GM12878 (cell line): ENCODE measurements at regions not wholly inside any gene's neighbourhood (a gene's known extent, or its start where the extent isn't known, plus 50 kb on each side); places are given as distances from the start of the nearest gene placed in this dataset.

ENCODE experiments used
- ATAC-seq: fragments of 200-7000 bp; cut with Tn5 transposase; 3 replicates; pipeline ENCODE4 v1.9.1; 2020; ENCODE audit warnings: mild to moderate bottlenecking, moderate library complexity
- BruUV-seq: library from RNA; stranded (reverse); fragments of 400-500 nt; replicated peaks from 2 replicates; lab custom pipeline; 2021; lab: Mats Ljungman, UMichigan
- CTCF ChIA-PET: fragments of 300-600 bp; sonication (Branson Sonifier 250); formaldehyde crosslinking; extraction: SDS; loops from one replicate; lab custom pipeline; 2021; ENCODE audit warnings: inconsistent platforms; lab: Yijun Ruan, JAX
- POLR2A ChIA-PET: fragments of 350-600 bp; formaldehyde crosslinking; extraction: SDS; loops from one replicate; lab custom pipeline; 2021; ENCODE audit warnings: inconsistent platforms; lab: Charles Lee
- RAD21 ChIA-PET: fragments of 300-600 bp; sonication (Branson Sonifier 250); formaldehyde crosslinking; loops from one replicate; lab custom pipeline; 2023; ENCODE audit warnings: antibody characterized with exemption; ENCODE audit not compliant: unreplicated experiment; lab: Charles Lee
- SMC1A ChIA-PET: fragments of 300-600 bp; sonication (Branson Sonifier 250); formaldehyde crosslinking; loops from one replicate; lab custom pipeline; 2023; ENCODE audit not compliant: unreplicated experiment, uncharacterized antibody; lab: Charles Lee
- DNase-seq: peaks from one replicate; pipeline ENCODE4 v3.0.0-alpha.2; 2011; ENCODE audit warnings: low read depth, low spot score
- FAIRE-seq: peaks from 3 replicates; lab custom pipeline; 2011; peaks lifted over from hg19 to GRCh38; lab: Jason Lieb, UNC
- H2AFZ ChIP-seq: 2 replicates; pipeline ENCODE4 v1.6.0; 2011; ENCODE audit warnings: low read depth, low read length, control low read depth; ENCODE audit not compliant: control insufficient read depth
- H3K27ac ChIP-seq: 2 replicates; pipeline ENCODE4 v1.5.1; 2011; ENCODE audit warnings: control low read depth; ENCODE audit not compliant: control insufficient read depth, insufficient read depth
- H3K27me3 ChIP-seq, 2 experiments: replicated peaks in 1 of 2; 2 replicates each; pipeline versions ENCODE4 v1.6.0 to v1.6.1; 2011; ENCODE audit warnings: low read length in 1 of 2; ENCODE audit not compliant: control insufficient read depth in 2 of 2, insufficient read depth in 2 of 2
- H3K36me3 ChIP-seq, 2 experiments: 2 replicates each; pipeline ENCODE4 v1.5.1; 2011; ENCODE audit warnings: low read length in 1 of 2; ENCODE audit not compliant: control insufficient read depth in 2 of 2, insufficient read depth in 2 of 2
- H3K4me1 ChIP-seq: 2 replicates; pipeline ENCODE4 v1.6.1; 2011; ENCODE audit warnings: mild to moderate bottlenecking, low read length, moderate library complexity, mixed read lengths; ENCODE audit not compliant: control insufficient read depth, insufficient read depth
- H3K4me2 ChIP-seq: 2 replicates; pipeline ENCODE4 v1.6.0; 2011; ENCODE audit warnings: control low read depth; ENCODE audit not compliant: control insufficient read depth, insufficient read depth
- H3K4me3 ChIP-seq: fragments of 200-600 bp; sonication (generic); 2 replicates; pipeline ENCODE4 v1.5.1; 2016
- H3K79me2 ChIP-seq: 2 replicates; pipeline ENCODE4 v1.6.0; 2011; ENCODE audit warnings: low read length; ENCODE audit not compliant: control insufficient read depth, insufficient read depth
- H3K9ac ChIP-seq: 2 replicates; pipeline ENCODE4 v1.8.0; 2011; ENCODE audit warnings: low read length, control low read depth, mixed read lengths; ENCODE audit not compliant: control insufficient read depth, insufficient read depth
- H3K9me3 ChIP-seq: replicated peaks from 3 replicates; pipeline ENCODE4 v1.5.1; 2011; ENCODE audit warnings: mild to moderate bottlenecking, low read length; ENCODE audit not compliant: control insufficient read depth, insufficient read depth
- H4K20me1 ChIP-seq: 2 replicates; pipeline ENCODE4 v1.6.0; 2011; ENCODE audit not compliant: control insufficient read depth, insufficient read depth
- ATF7 ChIP-seq: fragments of 450-650 bp; IDR thresholded peaks from 2 replicates; pipeline ENCODE4 v1.6.1; 2016; ENCODE audit warnings: low read depth, mild to moderate bottlenecking
- CHD2 ChIP-seq: IDR thresholded peaks from 2 replicates; pipeline ENCODE4 v1.6.1; 2011; ENCODE audit warnings: low read depth, low read length, improper control_type of control experiment, borderline replicate concordance
- E4F1 ChIP-seq: fragments of 450-650 bp; IDR thresholded peaks from 2 replicates; pipeline ENCODE4 v1.6.1; 2018; ENCODE audit warnings: borderline replicate concordance, mild to moderate bottlenecking; ENCODE audit not compliant: partially characterized antibody
- GABPA ChIP-seq: IDR thresholded peaks from 2 replicates; pipeline ENCODE4 v1.6.1; 2014; ENCODE audit warnings: antibody characterized with exemption, low read depth, mild to moderate bottlenecking, inconsistent platforms
- GATAD2B ChIP-seq: fragments of 450-650 bp; conservative IDR thresholded peaks from 2 replicates; pipeline ENCODE4 v1.6.1; 2017; ENCODE audit warnings: low read depth, mild to moderate bottlenecking, moderate library complexity
- PBX3 ChIP-seq: IDR thresholded peaks from 2 replicates; pipeline ENCODE4 v1.6.1; 2011; ENCODE audit warnings: mild to moderate bottlenecking, low read depth, low read length, moderate library complexity; ENCODE audit not compliant: insufficient replicate concordance
- TCF7 ChIP-seq: IDR thresholded peaks from 2 replicates; pipeline ENCODE4 v1.6.1; 2014; ENCODE audit warnings: antibody characterized with exemption, borderline replicate concordance
- ZBTB4 ChIP-seq: fragments of 450-650 bp; formaldehyde crosslinking; IDR thresholded peaks from 2 replicates; pipeline ENCODE4 v1.4.0; 2022; ENCODE audit warnings: mild to moderate bottlenecking, moderate library complexity
- WGBS: methylation state at CpG from one replicate; pipeline ENCODE4 v1.1.6; 2016; ENCODE audit warnings: low lambda C conversion rate; ENCODE audit not compliant: insufficient replicate concordance, insufficient coverage; ENCODE audit errors: missing lambda C conversion rate; 5-methylcytosine and 5-hydroxymethylcytosine counted together
- in situ Hi-C: fragments of 300-500 bp; cut with MboI; formaldehyde crosslinking; loops from 9 replicates; pipeline ENCODE4 v1.14.3; 2018; ENCODE audit warnings: mixed read lengths
- intact Hi-C: fragments of 100-400 bp; cut with micrococcal nuclease; formaldehyde crosslinking; loops from one replicate; pipeline ENCODE4 v1.14.2; 2022; ENCODE audit not compliant: unreplicated experiment

GRCh38 chr3:176009256-176009655 lies 1150.1 kb downstream of the NAALADL2 start:
- Histone ChIP-seq H3K27ac (no peak overlapping the region), H3K4me2 (no peak overlapping the region), H3K9ac (no peak overlapping the region), H3K36me3 (no peaks in the 10 kb centered on the region), H3K4me3 (no peak overlapping the region), H3K79me2 (no peaks in the 10 kb centered on the region), H3K4me1 (no peaks in the 10 kb centered on the region), H2AFZ (no peak overlapping the region), H4K20me1 (no peaks in the 10 kb centered on the region), H3K9me3 (no peaks in the 10 kb centered on the region), H3K27me3 (no peaks in the 10 kb centered on the region)
- ChIA-PET SMC1A (interaction anchor here (1.7 kb wide), 1 partner anchor 19 kb away, joined by 3 read pairs; no protein-coding TSS in a partner anchor), RAD21 (no interaction called here), POLR2A (no interaction called here), CTCF (no interaction called here)
- no TSS peak for BruUV-seq
- intact Hi-C loops = no loop called here
- FAIRE-seq (no peak), DNase-seq (no peak), ATAC-seq (no peak)
- in situ Hi-C loops = no loop called here
- TF ChIP-seq GATAD2B = no peak
- WGBS = 0% methylated on average over 1 of the region's 1 CpG

- no peaks in the 10 kb centered on the region for H3K36me3 ChIP-seq
- H3K79me2 ChIP-seq = no peaks in the 10 kb centered on the region
- BruUV-seq = no TSS peak
- 22% methylated on average over 1 of the region's 1 CpG for WGBS
- H3K4me2 ChIP-seq = no peak overlapping the region
- SMC1A ChIA-PET = no interaction called here
- RAD21 ChIA-PET = no interaction called here
- no peak overlapping the region for H3K9ac ChIP-seq
- ATAC-seq (no peak), DNase-seq (no peak), FAIRE-seq (no peak)
- no peaks in the 10 kb centered on the region for H4K20me1 ChIP-seq
- H3K27me3 ChIP-seq = no peaks in the 10 kb centered on the region
- in situ Hi-C loops = no loop called here
- H3K4me3 ChIP-seq = no peak overlapping the region
- CTCF ChIA-PET = interaction anchor here (0.6 to 0.9 kb wide), 2 partner anchors 648 to 933 kb away, joined by 3 read pairs; no protein-coding TSS in a partner anchor
- no peaks in the 10 kb centered on the region for H3K9me3 ChIP-seq
- H2AFZ ChIP-seq = no peak overlapping the region
- H3K4me1 ChIP-seq = no peaks in the 10 kb centered on the region
- POLR2A ChIA-PET = no interaction called here
- intact Hi-C loops = no loop called here
- no peak overlapping the region for H3K27ac ChIP-seq
- TF ChIP-seq ZBTB4 (CRISPR knock-in tag) = no peak
- TF ChIP-seq GABPA = no peak
- TF ChIP-seq E4F1 = no peak
- TF ChIP-seq PBX3 = no peak
- no peak for TF ChIP-seq TCF7
- TF ChIP-seq ATF7 = no peak
- no peak for TF ChIP-seq CHD2
Observed at GRCh38 chr3:176005564-176005963, 1146.4 kb downstream of the NAALADL2 start.
